Activated naive CD4-positive, alpha-beta T cell treated with anti-CD3 and anti-CD28 coated beads, Interleukin-2, amount 50 U/mL, for 24 hours (primary cell): ENCODE measurements at regions not wholly inside any gene's neighbourhood (a gene's known extent, or its start where the extent isn't known, plus 50 kb on each side); places are given as distances from the start of the nearest gene placed in this dataset.

Experiments
- H3K27ac Mint-ChIP-seq: one replicate; pipeline ENCODE4 v1.8.0; 2021; ENCODE audit warnings: mild to moderate bottlenecking, mixed read lengths
- H3K27me3 Mint-ChIP-seq: one replicate; pipeline ENCODE4 v1.8.0; 2021; ENCODE audit warnings: mixed read lengths
- H3K36me3 Mint-ChIP-seq: one replicate; pipeline ENCODE4 v1.8.0; 2021; ENCODE audit warnings: mixed read lengths
- H3K4me1 Mint-ChIP-seq: one replicate; pipeline ENCODE4 v1.8.0; 2021; ENCODE audit warnings: mixed read lengths
- H3K4me3 Mint-ChIP-seq: one replicate; pipeline ENCODE4 v1.8.0; 2021; ENCODE audit warnings: mild to moderate bottlenecking, mixed read lengths
- H3K9me3 Mint-ChIP-seq: one replicate; pipeline ENCODE4 v1.8.0; 2021; ENCODE audit warnings: mixed read lengths

DNA sequence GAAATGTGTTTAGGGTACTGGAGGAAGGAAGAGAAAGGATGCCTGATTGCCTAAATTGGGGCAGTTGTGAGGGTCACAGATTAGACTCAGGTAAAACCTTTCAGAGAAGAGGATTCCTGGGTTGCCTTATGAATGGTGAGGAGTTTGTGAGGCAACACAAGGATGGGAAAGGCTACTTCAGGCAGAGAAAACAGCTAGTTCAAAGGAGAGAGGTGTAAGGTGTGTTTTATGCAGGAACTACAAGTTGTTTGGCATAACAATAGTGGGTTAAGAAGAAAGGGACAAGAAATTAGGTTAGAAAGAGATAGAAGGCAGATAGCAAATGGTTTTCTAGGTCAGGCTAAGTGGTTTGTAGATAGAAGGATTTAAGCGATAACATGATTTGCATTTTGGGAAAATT, 75.1 kb upstream of the PGRMC2 start:
- H3K4me3 Mint-ChIP-seq, result no peak overlapping the region
- no peaks in the 10 kb centered on the region for H3K9me3 Mint-ChIP-seq
- H3K36me3 Mint-ChIP-seq, result peaks cover under 1% of the 10 kb centered on the region
- H3K27me3 Mint-ChIP-seq, result no peaks in the 10 kb centered on the region
- H3K27ac Mint-ChIP-seq, result no peak overlapping the region
- no peaks in the 10 kb centered on the region for H3K4me1 Mint-ChIP-seq

DNA sequence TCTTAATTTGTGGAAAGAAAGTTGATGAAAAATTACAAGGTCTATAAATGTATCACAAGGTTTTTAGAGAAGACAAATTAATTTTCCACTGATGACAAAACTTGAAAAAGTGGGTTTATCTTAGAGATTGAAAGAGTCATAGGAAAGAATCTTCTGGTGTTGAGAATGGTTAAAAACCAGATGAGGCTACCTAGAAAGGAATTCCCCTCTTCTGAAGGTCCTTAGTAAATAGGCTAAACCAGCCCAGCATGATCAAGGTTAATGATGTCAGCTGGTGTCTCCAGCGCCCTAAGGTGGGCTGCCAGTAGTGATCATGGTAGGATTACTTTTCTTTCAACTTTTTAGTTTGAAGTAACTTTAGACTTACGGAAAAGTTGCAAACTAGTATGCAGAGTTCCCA, 71.8 kb upstream of the PGRMC2 start:
- Mint-ChIP-seq H3K9me3 (no peaks in the 10 kb centered on the region), H3K27me3 (no peaks in the 10 kb centered on the region), H3K4me3 (no peak overlapping the region), H3K4me1 (no peaks in the 10 kb centered on the region), H3K27ac (no peak overlapping the region), H3K36me3 (no peaks in the 10 kb centered on the region)

DNA sequence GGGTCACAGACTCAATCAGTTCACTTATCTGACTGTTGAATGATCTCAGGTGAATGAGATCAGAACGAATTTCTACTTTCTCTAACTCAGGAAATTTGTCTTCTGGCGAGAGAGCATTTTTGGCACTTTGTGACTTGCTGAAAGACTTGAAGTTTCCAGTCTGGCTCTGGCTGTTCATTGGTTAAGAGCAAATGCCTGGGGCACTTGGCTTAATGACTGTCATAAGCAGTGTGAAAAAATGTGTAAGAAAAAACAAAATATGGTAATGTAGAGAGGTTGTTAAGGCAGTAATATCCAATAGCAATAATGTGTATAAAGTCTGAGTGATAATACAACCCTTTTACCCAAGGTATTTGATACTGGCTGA, 71.3 kb upstream of the PGRMC2 start:
- H3K9me3 Mint-ChIP-seq, result no peaks in the 10 kb centered on the region
- no peaks in the 10 kb centered on the region for H3K4me1 Mint-ChIP-seq
- H3K27me3 Mint-ChIP-seq, result no peaks in the 10 kb centered on the region
- no peaks in the 10 kb centered on the region for H3K36me3 Mint-ChIP-seq
- H3K4me3 Mint-ChIP-seq, result no peak overlapping the region
- H3K27ac Mint-ChIP-seq, result no peak overlapping the region

DNA sequence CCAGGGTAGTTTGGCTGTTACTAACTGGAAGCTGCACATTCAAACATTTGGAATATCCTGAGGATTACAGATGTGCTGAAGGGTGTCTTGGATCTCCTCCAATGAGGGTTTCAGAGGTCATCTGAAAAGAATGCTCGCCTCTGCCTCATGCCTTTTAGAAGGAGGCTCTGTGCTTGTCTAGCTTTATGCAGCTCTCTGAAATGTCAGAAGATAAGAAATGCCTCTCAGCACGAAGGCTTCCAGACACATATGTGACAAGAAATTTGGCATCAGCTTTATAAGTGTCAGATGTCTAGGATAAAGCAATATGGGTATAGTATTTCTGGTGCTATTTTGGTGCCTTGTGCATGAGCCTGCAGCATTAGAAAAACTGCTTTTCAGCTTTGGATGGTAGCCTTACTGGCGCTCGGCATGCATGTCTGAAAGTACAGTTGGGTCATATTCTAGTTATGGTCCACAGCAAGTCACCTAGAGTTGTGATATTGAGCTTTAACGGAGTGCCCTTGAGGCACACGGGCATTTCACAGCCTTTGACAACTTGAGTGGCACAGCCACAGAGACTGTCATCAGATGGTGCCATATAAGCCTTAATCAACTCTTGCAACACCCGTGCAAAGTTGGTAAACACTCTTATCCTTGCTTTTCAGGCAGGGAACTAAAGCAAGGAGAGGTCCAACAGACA, 70.8 kb upstream of the PGRMC2 start:
- H3K27ac Mint-ChIP-seq, result no peak overlapping the region
- no peaks in the 10 kb centered on the region for H3K36me3 Mint-ChIP-seq
- H3K27me3 Mint-ChIP-seq, result no peaks in the 10 kb centered on the region
- H3K9me3 Mint-ChIP-seq, result no peaks in the 10 kb centered on the region
- H3K4me3 Mint-ChIP-seq, result no peak overlapping the region
- no peaks in the 10 kb centered on the region for H3K4me1 Mint-ChIP-seq

DNA sequence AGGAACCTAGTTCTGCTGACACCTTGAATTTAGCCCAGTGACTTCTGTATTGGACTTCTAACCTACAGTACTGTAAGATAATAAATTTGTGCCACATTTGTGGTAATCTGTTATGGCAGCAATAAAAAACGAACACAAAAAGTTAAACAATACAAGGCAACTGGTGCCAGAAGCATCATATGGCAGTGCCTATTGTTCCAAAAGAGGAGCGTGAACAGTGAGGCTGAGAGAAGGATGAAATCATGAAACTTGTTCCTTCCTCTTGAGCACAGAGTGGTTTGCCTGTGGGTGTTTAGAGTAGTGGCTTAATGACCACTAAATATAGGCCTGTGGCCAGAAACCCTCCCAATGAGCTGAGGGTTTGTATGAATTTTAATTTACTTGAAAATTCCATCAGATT, 69.7 kb upstream of the PGRMC2 start:
- no peak overlapping the region for H3K4me3 Mint-ChIP-seq
- no peak overlapping the region for H3K27ac Mint-ChIP-seq
- no peaks in the 10 kb centered on the region for H3K27me3 Mint-ChIP-seq
- H3K4me1 Mint-ChIP-seq, result no peaks in the 10 kb centered on the region
- no peaks in the 10 kb centered on the region for H3K9me3 Mint-ChIP-seq
- H3K36me3 Mint-ChIP-seq, result no peaks in the 10 kb centered on the region

DNA sequence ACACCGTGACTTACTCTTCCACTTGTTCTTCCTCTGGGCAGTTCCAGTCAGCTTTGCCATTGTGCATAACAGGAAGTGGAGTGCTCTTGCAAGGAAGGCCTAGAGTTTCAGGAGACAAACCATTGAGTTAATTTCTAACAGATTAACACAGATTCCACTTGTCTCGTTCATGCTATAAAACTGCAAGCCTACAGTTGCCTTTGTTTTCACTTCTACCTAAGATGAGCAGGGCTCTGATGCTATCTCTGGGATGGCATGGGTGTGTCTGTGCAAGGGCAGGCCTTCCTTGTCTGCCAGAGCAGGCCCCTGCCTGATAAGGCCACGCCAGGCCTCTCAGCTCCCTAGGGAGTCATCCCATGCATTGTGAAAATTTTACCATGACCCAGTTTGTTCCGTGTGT, 67.7 kb upstream of the PGRMC2 start:
- no peaks in the 10 kb centered on the region for H3K4me1 Mint-ChIP-seq
- H3K36me3 Mint-ChIP-seq, result peaks cover 2% of the 10 kb centered on the region
- H3K9me3 Mint-ChIP-seq, result no peaks in the 10 kb centered on the region
- no peak overlapping the region for H3K27ac Mint-ChIP-seq
- no peaks in the 10 kb centered on the region for H3K27me3 Mint-ChIP-seq
- no peak overlapping the region for H3K4me3 Mint-ChIP-seq

DNA sequence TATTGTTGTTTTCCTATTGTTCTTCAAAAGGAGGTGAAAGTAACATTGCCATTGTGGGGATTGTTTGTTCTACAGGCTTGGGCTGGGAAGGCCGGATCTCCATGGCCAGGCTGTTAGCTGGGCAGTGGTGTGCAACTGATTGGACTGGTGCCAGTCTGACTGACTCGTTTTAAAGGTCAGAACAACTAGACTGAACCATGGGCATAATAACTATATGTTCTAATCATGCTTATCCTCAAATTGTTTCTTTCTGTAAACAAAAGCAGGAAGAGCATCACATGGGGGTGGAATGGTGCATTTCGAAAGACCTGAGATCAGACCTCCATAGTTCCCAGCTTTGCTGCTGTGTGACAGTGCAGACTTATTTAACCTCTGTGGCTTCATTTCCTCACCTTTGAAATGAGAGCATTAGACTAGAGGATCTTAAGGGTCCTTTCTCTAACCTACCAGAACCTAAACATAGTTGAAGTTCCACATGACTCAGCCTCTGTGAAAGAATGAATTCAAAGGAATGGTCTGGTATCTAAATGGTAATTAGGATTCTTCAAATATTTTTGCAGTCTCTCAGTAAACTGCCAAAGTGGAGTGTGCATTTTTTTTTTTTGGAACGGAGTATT, 66.7 kb upstream of the PGRMC2 start:
- Mint-ChIP-seq H3K36me3 (peaks cover 2% of the 10 kb centered on the region), H3K4me3 (no peak overlapping the region), H3K27ac (no peak overlapping the region), H3K27me3 (no peaks in the 10 kb centered on the region), H3K4me1 (no peaks in the 10 kb centered on the region), H3K9me3 (no peaks in the 10 kb centered on the region)

DNA sequence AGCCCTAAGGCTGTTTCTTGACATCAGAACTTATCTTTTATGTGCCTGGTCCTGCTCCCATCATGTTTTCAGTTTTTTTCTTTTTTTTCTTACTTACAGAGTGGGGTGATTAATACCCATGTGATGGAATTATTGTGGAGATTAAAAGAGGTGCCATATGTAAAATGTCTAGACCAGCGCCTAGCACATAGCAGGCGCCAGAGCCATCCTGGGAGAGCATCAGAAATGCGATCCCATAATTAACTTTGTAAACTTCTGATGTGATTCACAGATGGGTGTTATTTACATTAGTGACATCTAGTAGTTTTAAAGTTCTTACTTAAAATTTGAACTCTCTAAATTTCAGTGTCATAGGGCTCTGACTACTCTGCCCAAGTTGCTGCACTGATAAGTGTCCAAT, 66.2 kb upstream of the PGRMC2 start:
- H3K27ac Mint-ChIP-seq, result no peak overlapping the region
- no peaks in the 10 kb centered on the region for H3K9me3 Mint-ChIP-seq
- no peak overlapping the region for H3K4me3 Mint-ChIP-seq
- no peaks in the 10 kb centered on the region for H3K4me1 Mint-ChIP-seq
- no peaks in the 10 kb centered on the region for H3K27me3 Mint-ChIP-seq
- H3K36me3 Mint-ChIP-seq, result peaks cover 2% of the 10 kb centered on the region

DNA sequence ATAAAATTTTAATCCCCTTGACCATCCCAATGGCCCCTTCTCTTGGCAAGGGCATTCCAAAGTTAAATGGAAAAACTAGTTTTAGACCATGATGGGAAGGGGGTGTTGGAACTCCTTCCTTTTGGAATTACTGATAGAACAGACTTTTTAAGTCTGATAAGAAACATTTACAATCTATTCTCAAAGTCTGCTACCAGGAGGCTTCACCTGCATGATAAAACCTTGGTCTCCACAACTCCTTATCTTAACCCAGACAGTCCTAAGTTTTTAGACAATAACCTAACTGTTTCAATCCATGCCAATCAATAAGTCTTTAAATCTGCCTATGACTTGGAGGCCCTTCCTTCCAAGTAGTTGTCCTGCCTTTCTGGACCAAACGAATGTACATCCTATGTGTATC, 63.9 kb upstream of the PGRMC2 start:
- H3K27me3 Mint-ChIP-seq, result no peaks in the 10 kb centered on the region
- H3K4me3 Mint-ChIP-seq, result no peak overlapping the region
- no peak overlapping the region for H3K27ac Mint-ChIP-seq
- no peaks in the 10 kb centered on the region for H3K4me1 Mint-ChIP-seq
- H3K9me3 Mint-ChIP-seq, result no peaks in the 10 kb centered on the region
- H3K36me3 Mint-ChIP-seq, result peaks cover 4% of the 10 kb centered on the region

DNA sequence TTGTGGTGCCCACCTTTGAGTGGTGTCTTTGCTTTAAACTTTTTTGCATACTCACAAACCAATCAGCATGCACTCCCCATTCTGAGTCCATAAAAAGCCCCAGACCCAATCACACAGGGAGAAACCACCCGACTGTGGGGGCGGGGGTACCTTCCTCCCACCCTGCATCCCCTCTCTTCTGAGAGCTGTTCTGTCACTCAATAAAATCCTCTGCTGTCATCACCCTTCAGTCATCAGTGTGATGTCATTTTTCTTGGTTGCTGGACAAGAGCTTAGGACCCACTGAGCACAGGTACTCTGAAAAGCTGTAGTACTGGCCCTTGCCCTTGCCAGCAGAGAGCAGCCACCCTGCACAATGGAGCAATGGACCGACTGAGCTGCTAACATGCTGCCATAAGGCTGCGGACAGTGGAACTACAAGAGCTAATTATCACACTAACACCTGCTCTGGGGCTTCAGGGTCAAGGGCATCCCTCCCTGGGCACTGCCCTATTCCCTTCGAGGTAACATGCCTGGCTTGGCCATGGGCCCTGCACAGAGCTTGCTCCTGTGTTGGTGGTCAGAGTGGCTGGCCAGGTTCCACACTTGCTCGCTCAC, 62.9 kb upstream of the PGRMC2 start:
- H3K4me1 Mint-ChIP-seq, result no peaks in the 10 kb centered on the region
- no peak overlapping the region for H3K4me3 Mint-ChIP-seq
- H3K36me3 Mint-ChIP-seq, result peaks cover 8% of the 10 kb centered on the region
- H3K9me3 Mint-ChIP-seq, result no peaks in the 10 kb centered on the region
- no peak overlapping the region for H3K27ac Mint-ChIP-seq
- H3K27me3 Mint-ChIP-seq, result no peaks in the 10 kb centered on the region

DNA sequence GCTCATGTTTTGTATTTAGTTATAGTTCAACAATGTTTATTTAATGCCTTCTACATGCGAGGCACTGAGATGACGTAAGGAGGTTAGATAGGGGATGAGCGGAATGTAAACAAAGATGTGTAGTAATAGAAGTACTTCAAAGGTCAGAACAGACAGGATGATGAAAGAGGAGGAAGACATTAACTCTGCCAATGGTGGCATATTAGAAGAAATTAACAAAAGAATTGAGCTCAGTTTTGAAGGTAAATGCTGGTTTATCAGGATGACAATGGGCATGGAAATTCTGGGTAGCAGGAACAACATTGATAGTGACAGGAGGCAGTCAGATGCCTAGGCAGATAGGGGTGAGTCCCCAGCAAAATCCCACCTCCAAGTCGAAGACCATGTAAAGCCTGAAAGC, 62.3 kb upstream of the PGRMC2 start:
- Mint-ChIP-seq H3K4me1 (no peaks in the 10 kb centered on the region), H3K4me3 (no peak overlapping the region)

DNA sequence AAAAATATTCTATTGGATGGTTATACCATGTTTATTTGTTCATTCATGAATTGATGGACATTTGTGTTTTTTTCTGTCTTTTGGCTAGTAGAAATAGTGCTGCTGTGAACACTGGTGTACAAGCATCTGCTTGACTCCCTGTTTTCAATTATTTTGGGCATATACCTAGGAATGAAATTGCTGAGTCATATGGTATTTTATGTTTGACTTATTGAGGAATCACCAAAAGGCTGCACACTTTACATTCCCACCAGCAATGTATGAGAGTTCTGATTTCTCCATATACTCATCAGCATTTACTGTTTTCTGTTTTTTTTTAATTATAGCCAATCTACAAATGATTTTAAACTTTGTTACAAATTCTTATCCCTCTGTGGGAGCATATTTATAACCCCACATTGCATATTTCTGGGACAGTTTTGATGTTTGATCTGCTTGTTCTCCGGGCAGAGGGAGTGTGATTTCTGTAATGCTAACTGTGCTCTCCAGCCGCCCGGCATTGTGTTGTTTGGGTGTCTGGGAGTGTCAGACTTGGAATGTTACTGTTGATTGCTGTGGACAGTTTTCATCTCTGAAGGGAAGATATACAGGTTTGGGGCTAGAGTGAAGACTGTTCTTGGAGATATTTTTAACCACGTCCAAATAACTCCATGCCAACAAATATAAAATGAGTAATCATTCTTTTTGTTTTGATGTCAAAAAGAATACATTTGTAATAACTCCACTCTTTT, 60.5 kb upstream of the PGRMC2 start:
- Mint-ChIP-seq H3K4me1 (no peaks in the 10 kb centered on the region), H3K9me3 (no peaks in the 10 kb centered on the region), H3K27me3 (no peaks in the 10 kb centered on the region), H3K4me3 (no peak overlapping the region), H3K27ac (no peak overlapping the region), H3K36me3 (peaks cover 8% of the 10 kb centered on the region)

More for the DNA sequence above, 62.3 kb upstream of the PGRMC2 start:
- no peak overlapping the region for H3K27ac Mint-ChIP-seq
- no peaks in the 10 kb centered on the region for H3K27me3 Mint-ChIP-seq
- peaks cover 8% of the 10 kb centered on the region for H3K36me3 Mint-ChIP-seq
- H3K9me3 Mint-ChIP-seq, result no peaks in the 10 kb centered on the region

DNA sequence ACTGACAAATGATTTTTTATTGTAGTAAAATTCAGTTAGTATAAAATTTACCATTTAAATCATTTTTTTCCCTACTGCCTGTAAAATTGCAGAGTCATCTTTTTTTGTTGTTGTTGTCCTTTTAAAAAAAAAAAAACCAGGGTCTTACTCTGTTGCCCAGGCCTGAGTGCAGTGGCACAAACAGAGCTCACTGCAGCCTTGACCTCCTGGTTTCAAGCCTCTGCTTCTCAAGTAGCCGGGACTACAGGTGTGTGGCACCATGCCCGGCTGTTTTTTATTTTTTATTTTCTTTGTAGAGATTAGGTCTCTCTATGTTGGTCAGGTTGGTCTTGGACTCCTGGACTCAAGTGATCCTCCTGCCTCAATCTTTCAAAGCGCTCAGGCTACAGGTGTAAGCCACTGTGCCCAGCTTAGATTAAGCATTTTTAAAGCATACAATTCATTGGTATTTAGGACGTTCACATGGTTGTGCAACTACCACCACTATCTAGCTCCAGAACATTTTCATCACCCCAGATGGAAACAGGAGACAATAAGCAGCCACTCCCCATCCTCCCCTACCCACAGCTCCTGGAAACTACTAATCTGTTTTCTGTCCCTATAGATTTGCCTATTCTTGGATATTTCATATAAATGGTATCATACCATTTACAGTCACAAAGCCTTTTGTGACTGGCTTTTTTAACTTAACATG, 59.7 kb upstream of the PGRMC2 start:
- H3K9me3 Mint-ChIP-seq, result no peaks in the 10 kb centered on the region
- no peak overlapping the region for H3K27ac Mint-ChIP-seq
- no peaks in the 10 kb centered on the region for H3K4me1 Mint-ChIP-seq
- no peaks in the 10 kb centered on the region for H3K27me3 Mint-ChIP-seq
- H3K36me3 Mint-ChIP-seq, result peaks cover 8% of the 10 kb centered on the region
- no peak overlapping the region for H3K4me3 Mint-ChIP-seq

DNA sequence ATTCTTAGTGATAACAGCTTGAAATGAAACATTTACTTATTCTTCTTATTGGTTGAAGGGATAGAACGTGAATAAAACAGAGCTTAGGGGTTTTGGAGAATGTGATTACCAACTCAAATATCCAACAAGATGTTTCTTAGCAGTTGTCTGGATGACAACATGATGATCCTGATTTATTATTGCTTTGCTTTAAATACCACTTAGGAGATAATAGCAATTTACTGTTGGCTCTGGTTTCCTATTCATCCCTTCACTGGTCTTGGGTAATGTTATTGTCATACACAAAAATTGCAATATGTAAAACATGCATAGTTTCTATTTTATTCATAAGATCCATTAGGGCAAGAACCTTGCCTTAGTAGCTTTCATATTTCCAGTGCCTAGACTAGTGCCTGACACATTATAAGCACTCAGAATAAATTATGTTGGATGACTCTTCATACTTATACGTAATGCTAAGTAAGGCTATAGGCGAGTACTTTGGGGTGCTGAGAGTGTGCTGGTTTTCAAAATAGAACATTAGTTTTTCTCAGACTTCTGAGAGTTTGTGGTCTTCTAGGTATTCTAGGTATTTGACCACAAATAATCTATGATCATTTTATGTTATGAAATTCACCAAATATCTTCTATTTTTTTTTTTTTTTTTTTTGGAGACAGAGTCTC, 58.6 kb upstream of the PGRMC2 start:
- Mint-ChIP-seq H3K27ac (no peak overlapping the region), H3K36me3 (peaks cover 6% of the 10 kb centered on the region), H3K27me3 (no peaks in the 10 kb centered on the region), H3K4me3 (no peak overlapping the region), H3K9me3 (no peaks in the 10 kb centered on the region), H3K4me1 (no peaks in the 10 kb centered on the region)

DNA sequence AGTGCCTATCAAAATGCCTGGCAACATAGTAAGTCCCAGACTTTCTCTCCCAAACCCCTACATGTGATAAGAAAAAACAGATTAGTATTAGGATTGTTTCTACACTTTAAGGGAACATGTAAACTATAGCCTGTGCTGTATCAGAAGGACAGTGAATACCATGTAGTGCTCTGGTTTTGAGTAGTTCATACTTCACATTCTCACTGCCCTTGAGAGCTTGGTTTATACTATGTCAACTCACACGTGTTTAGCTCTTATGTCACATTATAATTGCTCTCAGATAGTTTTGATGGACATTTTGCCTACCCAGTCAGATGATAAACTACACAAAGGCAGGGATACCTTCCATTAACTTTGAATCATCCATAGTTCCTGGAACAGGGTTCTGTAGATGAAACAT, 58.0 kb upstream of the PGRMC2 start:
- no peaks in the 10 kb centered on the region for H3K9me3 Mint-ChIP-seq
- H3K36me3 Mint-ChIP-seq, result peaks cover 6% of the 10 kb centered on the region
- no peaks in the 10 kb centered on the region for H3K4me1 Mint-ChIP-seq
- H3K27ac Mint-ChIP-seq, result no peak overlapping the region
- no peaks in the 10 kb centered on the region for H3K27me3 Mint-ChIP-seq
- no peak overlapping the region for H3K4me3 Mint-ChIP-seq
